ENCODE measurements at regions not wholly inside any gene's neighbourhood (a gene's known extent, or its start where the extent isn't known, plus 50 kb on each side); places are given as distances from the start of the nearest gene placed in this dataset.

DNA sequence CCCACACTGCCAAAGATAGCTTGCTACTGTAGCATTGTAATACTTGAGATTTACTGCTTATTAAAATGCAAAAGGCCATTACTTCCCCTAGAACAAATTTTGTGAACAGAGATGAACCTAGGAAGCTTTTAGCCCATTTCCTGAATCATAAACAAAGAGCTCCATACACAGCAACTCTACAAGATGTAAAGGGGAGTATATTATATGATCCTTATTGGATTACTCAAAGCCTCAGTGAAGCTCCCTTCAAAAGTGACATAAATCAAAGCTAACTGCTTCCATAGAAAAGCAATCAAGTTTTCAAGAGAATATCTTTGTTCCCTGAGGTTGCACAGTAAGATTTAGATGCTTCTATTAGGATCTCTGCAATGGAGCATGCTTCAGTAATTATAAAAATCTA lies 629.8 kb downstream of the EFNA5 start:
- H4K5ac ChIP-seq (ENCODE audit: insufficient read length, low read depth, low read length): no peak overlapping the region
- H2AFZ ChIP-seq (ENCODE audit: low read length): no peak overlapping the region
- Mint-ChIP-seq H3K36me3 (ENCODE audit: insufficient read depth in 1 of 3, low read depth in 3 of 3) (no peaks in the 10 kb centered on the region), H3K27ac (no peak overlapping the region), H3K4me1 (peaks cover 0 to 4% of the 10 kb centered on the region in 2 experiments; a peak in 1 of 4 replicates), H3K27me3 (ENCODE audit: low read depth) (no peaks in the 10 kb centered on the region), H3K4me3 (no peak overlapping the region), H3K9me3 (peaks cover 3% of the 10 kb centered on the region in 2 experiments; a peak in 2 of 5 replicates)
- no peak overlapping the region for H3K23ac ChIP-seq (ENCODE audit: insufficient read length, low read depth, low read length)
- no peaks in the 10 kb centered on the region for H3K27me3 ChIP-seq (ENCODE audit: insufficient read depth, low read length)
- no peaks in the 10 kb centered on the region for H3K79me2 ChIP-seq (ENCODE audit: insufficient read depth, low read length)
- H3K9me3 ChIP-seq (ENCODE audit: control insufficient read depth, low read depth, low read length): no peaks in the 10 kb centered on the region
- no peak overlapping the region for H2BK15ac ChIP-seq (ENCODE audit: low read depth, low read length)
- no peak overlapping the region for H2BK120ac ChIP-seq (ENCODE audit: low read depth, low read length, poor library complexity, severe bottlenecking)
- no peak overlapping the region for H3K9ac ChIP-seq (ENCODE audit: extremely low read depth, insufficient read length, low read length)
- H2BK5ac ChIP-seq (ENCODE audit: insufficient read length, low read length): no peak overlapping the region
- H4K20me1 ChIP-seq (ENCODE audit: control insufficient read depth, insufficient read depth, insufficient read length): no peaks in the 10 kb centered on the region
- no peak overlapping the region for H3K14ac ChIP-seq (ENCODE audit: insufficient read depth, low read length)
- H2BK12ac ChIP-seq (ENCODE audit: insufficient read length, low read depth, low read length): no peak overlapping the region
- DNase-seq: no peak
- H3K4ac ChIP-seq (ENCODE audit: low read depth, low read length): no peak overlapping the region
- H3K27ac ChIP-seq (ENCODE audit: insufficient read length, low read depth, low read length): no peak overlapping the region
- no peak overlapping the region for H3T11ph ChIP-seq (ENCODE audit: low read length)
- no peaks in the 10 kb centered on the region for H3K23me2 ChIP-seq (ENCODE audit: insufficient read length, low read depth, low read length, poor library complexity, severe bottlenecking)
- no peaks in the 10 kb centered on the region for H3K4me1 ChIP-seq (ENCODE audit: insufficient read depth, low read length)
- no peak overlapping the region for H4K8ac ChIP-seq (replicated peaks; ENCODE audit: insufficient read length, low read depth, low read length)
- no peak overlapping the region for H4K91ac ChIP-seq (ENCODE audit: insufficient read length, low read depth, low read length)
- H2AK5ac ChIP-seq (ENCODE audit: insufficient read length, low read length): no peak overlapping the region
- no peaks in the 10 kb centered on the region for H3K79me1 ChIP-seq (ENCODE audit: insufficient read depth, low read depth, low read length, poor library complexity, severe bottlenecking)
- H3K18ac ChIP-seq (ENCODE audit: insufficient read length, low read depth, low read length): no peak overlapping the region
- TF ChIP-seq, protein P1, sequence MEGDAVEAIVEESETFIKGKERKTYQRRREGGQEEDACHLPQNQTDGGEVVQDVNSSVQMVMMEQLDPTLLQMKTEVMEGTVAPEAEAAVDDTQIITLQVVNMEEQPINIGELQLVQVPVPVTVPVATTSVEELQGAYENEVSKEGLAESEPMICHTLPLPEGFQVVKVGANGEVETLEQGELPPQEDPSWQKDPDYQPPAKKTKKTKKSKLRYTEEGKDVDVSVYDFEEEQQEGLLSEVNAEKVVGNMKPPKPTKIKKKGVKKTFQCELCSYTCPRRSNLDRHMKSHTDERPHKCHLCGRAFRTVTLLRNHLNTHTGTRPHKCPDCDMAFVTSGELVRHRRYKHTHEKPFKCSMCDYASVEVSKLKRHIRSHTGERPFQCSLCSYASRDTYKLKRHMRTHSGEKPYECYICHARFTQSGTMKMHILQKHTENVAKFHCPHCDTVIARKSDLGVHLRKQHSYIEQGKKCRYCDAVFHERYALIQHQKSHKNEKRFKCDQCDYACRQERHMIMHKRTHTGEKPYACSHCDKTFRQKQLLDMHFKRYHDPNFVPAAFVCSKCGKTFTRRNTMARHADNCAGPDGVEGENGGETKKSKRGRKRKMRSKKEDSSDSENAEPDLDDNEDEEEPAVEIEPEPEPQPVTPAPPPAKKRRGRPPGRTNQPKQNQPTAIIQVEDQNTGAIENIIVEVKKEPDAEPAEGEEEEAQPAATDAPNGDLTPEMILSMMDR (conservative IDR thresholded peaks at IDR 0.05): no peak
- H3K56ac ChIP-seq (ENCODE audit: insufficient read length, low read depth, low read length): no peak overlapping the region
- H2BK20ac ChIP-seq (ENCODE audit: low read depth, low read length, poor library complexity, severe bottlenecking): no peak overlapping the region
- no peak overlapping the region for H3K4me2 ChIP-seq (ENCODE audit: insufficient read depth, insufficient read length, low read length)
